Body of pancreas (tissue), 4 donors: ENCODE measurements at regions not wholly inside any gene's neighbourhood (a gene's known extent, or its start where the extent isn't known, plus 50 kb on each side); places are given as distances from the start of the nearest gene placed in this dataset.
"Not testable (repeated sequence)": the region's sequence is repeated elsewhere in the genome, so short reads cannot be mapped to it uniquely, and the experiment has no call there.

ENCODE experiments used
- POLR2A ChIP-seq, 3 donors: fragments of 450-650 bp; IDR thresholded peaks; one replicate each; pipeline ENCODE4 v1.6.1; 2016; ENCODE audit warnings: antibody characterized with exemption in 3 of 3, mild to moderate bottlenecking in 2 of 3
- TF ChIP-seq, protein P1 (sequence below), 7 experiments: fragments of 450-650 bp in 4 of 7; fragments of 200-600 bp in 3 of 7; sonication (generic) in 3 of 7; IDR thresholded peaks; one replicate each; pipeline ENCODE4 v1.5.1; 2016 to 2019; ENCODE audit warnings: antibody characterized with exemption in 7 of 7

DNA sequence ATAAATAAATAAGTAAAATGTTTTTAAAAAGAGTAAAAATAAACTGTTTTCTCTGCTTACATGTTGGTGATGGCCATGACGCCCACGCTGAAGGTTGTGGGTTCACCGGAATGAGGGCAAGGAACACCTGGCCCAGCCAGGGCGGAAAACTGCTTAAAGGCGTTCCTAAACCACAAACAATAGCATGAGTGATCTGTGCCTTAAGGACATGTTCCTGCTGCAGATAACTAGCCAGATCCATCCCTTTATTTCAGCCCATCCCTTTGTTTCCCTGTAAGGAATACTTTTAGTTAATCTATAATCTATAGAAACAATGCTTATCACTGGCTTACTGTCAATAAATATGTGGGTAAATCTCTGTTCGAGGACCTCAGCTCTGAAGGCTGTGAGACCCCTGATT, 63.3 kb upstream of the CEP78 start:
- TF ChIP-seq, protein P1, sequence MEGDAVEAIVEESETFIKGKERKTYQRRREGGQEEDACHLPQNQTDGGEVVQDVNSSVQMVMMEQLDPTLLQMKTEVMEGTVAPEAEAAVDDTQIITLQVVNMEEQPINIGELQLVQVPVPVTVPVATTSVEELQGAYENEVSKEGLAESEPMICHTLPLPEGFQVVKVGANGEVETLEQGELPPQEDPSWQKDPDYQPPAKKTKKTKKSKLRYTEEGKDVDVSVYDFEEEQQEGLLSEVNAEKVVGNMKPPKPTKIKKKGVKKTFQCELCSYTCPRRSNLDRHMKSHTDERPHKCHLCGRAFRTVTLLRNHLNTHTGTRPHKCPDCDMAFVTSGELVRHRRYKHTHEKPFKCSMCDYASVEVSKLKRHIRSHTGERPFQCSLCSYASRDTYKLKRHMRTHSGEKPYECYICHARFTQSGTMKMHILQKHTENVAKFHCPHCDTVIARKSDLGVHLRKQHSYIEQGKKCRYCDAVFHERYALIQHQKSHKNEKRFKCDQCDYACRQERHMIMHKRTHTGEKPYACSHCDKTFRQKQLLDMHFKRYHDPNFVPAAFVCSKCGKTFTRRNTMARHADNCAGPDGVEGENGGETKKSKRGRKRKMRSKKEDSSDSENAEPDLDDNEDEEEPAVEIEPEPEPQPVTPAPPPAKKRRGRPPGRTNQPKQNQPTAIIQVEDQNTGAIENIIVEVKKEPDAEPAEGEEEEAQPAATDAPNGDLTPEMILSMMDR (IDR thresholded peaks at IDR 0.05) = not testable (repeated sequence)
- TF ChIP-seq POLR2A (IDR thresholded peaks at IDR 0.05) = not testable (repeated sequence)
